Body of pancreas (tissue), 4 donors: ENCODE measurements at regions not wholly inside any gene's neighbourhood (a gene's known extent, or its start where the extent isn't known, plus 50 kb on each side); places are given as distances from the start of the nearest gene placed in this dataset.

Source experiments
- POLR2A ChIP-seq, 3 donors: fragments of 450-650 bp; IDR thresholded peaks; one replicate each; pipeline ENCODE4 v1.6.1; 2016; ENCODE audit warnings: antibody characterized with exemption in 3 of 3, mild to moderate bottlenecking in 2 of 3
- TF ChIP-seq, protein P1 (sequence below), 7 experiments: fragments of 450-650 bp in 4 of 7; fragments of 200-600 bp in 3 of 7; sonication (generic) in 3 of 7; IDR thresholded peaks; one replicate each; pipeline ENCODE4 v1.5.1; 2016 to 2019; ENCODE audit warnings: antibody characterized with exemption in 7 of 7

DNA sequence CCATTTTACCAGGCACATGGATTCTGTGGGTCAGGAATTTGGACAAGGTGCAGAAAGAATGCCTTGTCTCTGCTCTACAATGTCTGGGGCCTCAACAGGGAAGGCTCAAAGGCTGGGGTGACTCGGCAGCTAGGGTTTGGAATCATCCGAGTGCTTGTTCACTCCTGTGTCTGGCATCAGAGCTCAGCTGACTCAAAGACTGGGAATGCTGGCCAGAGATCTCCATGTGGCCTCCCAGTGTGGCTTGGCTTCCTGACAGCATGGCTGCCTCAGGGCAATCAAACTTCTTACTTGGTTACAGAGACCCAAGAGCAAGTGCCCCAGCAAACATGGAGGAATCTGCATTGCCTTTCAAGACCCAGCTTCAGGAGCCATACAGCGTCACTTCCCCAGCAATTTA lies 110.5 kb downstream of the TOMM20 start:
- TF ChIP-seq, protein P1, sequence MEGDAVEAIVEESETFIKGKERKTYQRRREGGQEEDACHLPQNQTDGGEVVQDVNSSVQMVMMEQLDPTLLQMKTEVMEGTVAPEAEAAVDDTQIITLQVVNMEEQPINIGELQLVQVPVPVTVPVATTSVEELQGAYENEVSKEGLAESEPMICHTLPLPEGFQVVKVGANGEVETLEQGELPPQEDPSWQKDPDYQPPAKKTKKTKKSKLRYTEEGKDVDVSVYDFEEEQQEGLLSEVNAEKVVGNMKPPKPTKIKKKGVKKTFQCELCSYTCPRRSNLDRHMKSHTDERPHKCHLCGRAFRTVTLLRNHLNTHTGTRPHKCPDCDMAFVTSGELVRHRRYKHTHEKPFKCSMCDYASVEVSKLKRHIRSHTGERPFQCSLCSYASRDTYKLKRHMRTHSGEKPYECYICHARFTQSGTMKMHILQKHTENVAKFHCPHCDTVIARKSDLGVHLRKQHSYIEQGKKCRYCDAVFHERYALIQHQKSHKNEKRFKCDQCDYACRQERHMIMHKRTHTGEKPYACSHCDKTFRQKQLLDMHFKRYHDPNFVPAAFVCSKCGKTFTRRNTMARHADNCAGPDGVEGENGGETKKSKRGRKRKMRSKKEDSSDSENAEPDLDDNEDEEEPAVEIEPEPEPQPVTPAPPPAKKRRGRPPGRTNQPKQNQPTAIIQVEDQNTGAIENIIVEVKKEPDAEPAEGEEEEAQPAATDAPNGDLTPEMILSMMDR (IDR thresholded peaks at IDR 0.05): no peak
- no peak for TF ChIP-seq POLR2A (IDR thresholded peaks at IDR 0.05)
